ENCODE measurements at regions not wholly inside any gene's neighbourhood (a gene's known extent, or its start where the extent isn't known, plus 50 kb on each side); places are given as distances from the start of the nearest gene placed in this dataset.

DNA sequence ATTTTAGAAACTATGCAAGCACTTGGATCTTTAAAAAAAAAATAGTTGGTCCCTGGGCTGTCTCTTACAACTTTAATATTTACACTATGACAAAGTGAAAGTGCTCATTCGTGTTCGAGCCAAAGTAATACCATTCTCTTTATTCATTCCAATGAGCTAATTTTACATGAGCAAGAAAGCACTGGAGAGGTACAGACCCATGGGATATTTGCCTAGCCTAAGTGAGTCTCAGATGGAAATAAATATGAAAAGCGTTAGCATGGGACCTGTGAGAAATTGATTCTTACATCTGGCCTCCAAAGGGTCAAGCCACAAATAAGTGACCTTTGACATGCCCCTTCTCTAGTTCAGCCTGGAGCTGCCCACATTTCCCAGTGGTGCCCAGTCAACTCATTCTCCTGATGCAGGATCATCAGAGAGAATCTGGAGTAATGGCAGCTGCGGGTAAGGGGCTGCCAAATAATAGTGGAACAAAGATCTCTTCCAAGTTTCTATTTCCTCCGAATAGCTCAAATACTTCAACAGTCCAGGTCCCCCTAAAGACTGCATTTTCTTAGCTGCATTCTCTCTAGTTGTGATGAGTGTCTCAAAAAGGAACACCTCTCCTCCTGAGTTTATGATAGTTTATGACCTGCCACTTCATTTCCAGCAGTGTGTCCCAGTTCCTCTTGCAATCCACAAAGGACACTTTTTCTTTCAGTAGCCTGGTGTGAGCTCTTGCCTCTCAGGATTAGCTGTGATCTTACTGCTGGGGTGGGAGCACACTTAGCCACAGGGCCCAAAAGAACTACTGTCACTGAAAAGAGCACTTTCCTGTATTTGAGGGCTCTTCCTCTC, 208.2 kb downstream of the DAD1 start:
- TF ChIP-seq SIN3A (IDR thresholded peaks at IDR 0.05; ENCODE audit: borderline replicate concordance, insufficient read depth, low read length) (no peak), FOXP2 (optimal IDR thresholded peaks at IDR 0.05; ENCODE audit: borderline replicate concordance, extremely low read depth, extremely low read length, insufficient read depth) (no peak), REST (IDR thresholded peaks at IDR 0.05; ENCODE audit: insufficient read depth in 1 of 2, low read depth in 2 of 2, low read length in 2 of 2) (no peak), POLR2AphosphoS5 (IDR thresholded peaks at IDR 0.05; ENCODE audit: low read depth, low read length) (no peak), TAF1 (IDR thresholded peaks at IDR 0.05; ENCODE audit: borderline replicate concordance, insufficient read depth, low read length) (no peak)

DNA sequence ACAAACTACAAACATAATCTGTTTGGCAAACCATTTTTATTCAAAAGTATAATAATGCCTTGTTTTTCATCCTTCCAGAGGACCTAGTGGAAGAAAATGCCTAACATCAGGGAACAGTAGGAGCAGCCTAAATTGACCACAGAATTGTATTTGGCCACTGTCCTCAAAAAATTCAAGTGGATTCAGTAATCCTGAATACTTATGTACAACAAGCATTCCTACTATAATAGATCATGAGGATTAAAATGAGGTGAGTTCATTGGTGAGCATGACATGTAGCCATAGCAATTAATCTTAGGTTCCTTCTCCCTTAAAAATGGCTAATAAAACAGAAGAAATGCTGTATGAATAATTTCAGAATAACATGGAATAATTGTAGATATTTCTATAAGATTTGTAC, 209.3 kb downstream of the DAD1 start:
- TF ChIP-seq SIN3A (IDR thresholded peaks at IDR 0.05; ENCODE audit: borderline replicate concordance, insufficient read depth, low read length), result no peak
- TF ChIP-seq FOXP2 (optimal IDR thresholded peaks at IDR 0.05; ENCODE audit: borderline replicate concordance, extremely low read depth, extremely low read length, insufficient read depth), result no peak
- TF ChIP-seq POLR2AphosphoS5 (IDR thresholded peaks at IDR 0.05; ENCODE audit: low read depth, low read length), result no peak
- no peak for TF ChIP-seq REST (IDR thresholded peaks at IDR 0.05; ENCODE audit: insufficient read depth in 1 of 2, low read depth in 2 of 2, low read length in 2 of 2)
- no peak for TF ChIP-seq TAF1 (IDR thresholded peaks at IDR 0.05; ENCODE audit: borderline replicate concordance, insufficient read depth, low read length)

DNA sequence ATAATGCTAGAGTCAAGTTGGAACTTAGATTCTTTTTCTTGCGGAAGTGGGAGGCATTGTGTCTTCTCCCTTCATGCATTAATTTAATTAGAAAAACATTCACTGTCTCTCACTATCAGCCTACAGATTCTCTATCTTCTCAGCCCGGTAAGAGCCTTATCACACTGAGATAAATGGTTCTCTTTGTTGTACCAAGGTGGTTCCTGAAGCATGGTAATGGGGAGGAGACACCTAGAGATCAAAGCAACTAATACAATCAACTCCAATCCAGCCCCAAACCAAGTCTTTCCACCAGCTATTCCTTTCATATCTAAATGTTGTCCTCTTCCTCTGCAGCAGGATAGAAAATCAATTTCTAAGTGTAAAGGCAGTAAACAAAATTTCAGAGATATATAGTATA, 210.8 kb downstream of the DAD1 start:
- no peak for TF ChIP-seq REST (IDR thresholded peaks at IDR 0.05; ENCODE audit: insufficient read depth in 1 of 2, low read depth in 2 of 2, low read length in 2 of 2)
- no peak for TF ChIP-seq POLR2AphosphoS5 (IDR thresholded peaks at IDR 0.05; ENCODE audit: low read depth, low read length)
- no peak for TF ChIP-seq SIN3A (IDR thresholded peaks at IDR 0.05; ENCODE audit: borderline replicate concordance, insufficient read depth, low read length)
- TF ChIP-seq FOXP2 (optimal IDR thresholded peaks at IDR 0.05; ENCODE audit: borderline replicate concordance, extremely low read depth, extremely low read length, insufficient read depth), result no peak
- TF ChIP-seq TAF1 (IDR thresholded peaks at IDR 0.05; ENCODE audit: borderline replicate concordance, insufficient read depth, low read length), result no peak

- TF ChIP-seq SIN3A (IDR thresholded peaks at IDR 0.05; ENCODE audit: borderline replicate concordance, insufficient read depth, low read length) (no peak), REST (IDR thresholded peaks at IDR 0.05; ENCODE audit: insufficient read depth in 1 of 2, low read depth in 2 of 2, low read length in 2 of 2) (no peak), TAF1 (IDR thresholded peaks at IDR 0.05; ENCODE audit: borderline replicate concordance, insufficient read depth, low read length) (no peak), FOXP2 (optimal IDR thresholded peaks at IDR 0.05; ENCODE audit: borderline replicate concordance, extremely low read depth, extremely low read length, insufficient read depth) (no peak), POLR2AphosphoS5 (IDR thresholded peaks at IDR 0.05; ENCODE audit: low read depth, low read length) (no peak)
Observed at GRCh38 chr14:22375321-22375930, 213.6 kb downstream of the DAD1 start.

Data from PFSK-1 (cell line).